T-cell (primary cell): ENCODE measurements at regions not wholly inside any gene's neighbourhood (a gene's known extent, or its start where the extent isn't known, plus 50 kb on each side); places are given as distances from the start of the nearest gene placed in this dataset.

ENCODE experiments used
- ATAC-seq, 4 experiments: fragments of 200-7000 bp in 3 of 4; fragments of 150-1000 bp in 1 of 4; cut with Tn5 transposase; replicated peaks in 1 of 4; 1 replicate in 3 of 4; 2 replicates in 1 of 4; pipeline ENCODE4 v1.10.0; 2021; ENCODE audit warnings: moderate library complexity in 3 of 4, mild to moderate bottlenecking in 2 of 4, moderate number of reproducible peaks in 1 of 4
- CTCF ChIA-PET, 2 donors: fragments of 300-600 bp; sonication (Branson Sonifier 250); formaldehyde crosslinking; loops; one replicate each; lab custom pipeline; 2022; ENCODE audit warnings: antibody characterized with exemption in 2 of 2; lab: Charles Lee
- POLR2A ChIA-PET, 2 donors: fragments of 300-600 bp; sonication (Branson Sonifier 250); formaldehyde crosslinking; loops; one replicate each; lab custom pipeline; 2022; ENCODE audit warnings: antibody characterized with exemption in 2 of 2; lab: Charles Lee
- DNase-seq, 35 experiments: peaks; one replicate each; pipeline versions ENCODE4 v3.0.0 to v3.0.0-alpha.2; 2013 to 2023
- H3K27ac ChIP-seq: one replicate; pipeline ENCODE4 v1.5.1; 2013; ENCODE audit warnings: low read length
- H3K27me3 ChIP-seq, 2 experiments: replicated peaks in 1 of 2; 1 replicate in 1 of 2; 2 replicates in 1 of 2; pipeline versions ENCODE4 v1.6.1 to v1.7.0; 2013; ENCODE audit warnings: low read length in 1 of 2, mixed read lengths in 1 of 2; ENCODE audit not compliant: control insufficient read depth in 2 of 2, insufficient read depth in 2 of 2; ENCODE audit errors: extremely low read depth in 1 of 2
- H3K36me3 ChIP-seq, 2 donors: 1 replicate in 1 of 2; 2 replicates in 1 of 2; pipeline versions ENCODE4 v1.6.1 to v1.7.0; 2013; ENCODE audit warnings: low read length in 1 of 2; ENCODE audit not compliant: control insufficient read depth in 2 of 2, insufficient read depth in 1 of 2; ENCODE audit errors: extremely low read depth in 1 of 2
- H3K4me1 ChIP-seq, 2 experiments: 1 replicate in 1 of 2; 2 replicates in 1 of 2; pipeline versions ENCODE4 v1.6.1 to v1.7.0; 2013; ENCODE audit warnings: low read length in 2 of 2, mixed read lengths in 1 of 2; ENCODE audit not compliant: insufficient read depth in 2 of 2, control insufficient read depth in 1 of 2; ENCODE audit errors: extremely low read depth in 1 of 2
- H3K4me3 ChIP-seq, 2 donors: 1 replicate in 1 of 2; 2 replicates in 1 of 2; pipeline versions ENCODE4 v1.5.1 to v1.7.0; 2013; ENCODE audit warnings: mild to moderate bottlenecking in 2 of 2, low read length in 1 of 2, moderate library complexity in 1 of 2; ENCODE audit not compliant: control insufficient read depth in 1 of 2; ENCODE audit errors: extremely low read depth in 1 of 2
- H3K9me3 ChIP-seq: 2 replicates; pipeline ENCODE4 v1.7.0; 2013
- H3K27ac Mint-ChIP-seq, 2 donors: one replicate each; pipeline ENCODE4 v1.8.0; 2020 to 2021; ENCODE audit warnings: mild to moderate bottlenecking in 2 of 2, mixed read lengths in 2 of 2
- H3K27me3 Mint-ChIP-seq, 2 donors: one replicate each; pipeline ENCODE4 v1.8.0; 2021 to 2022; ENCODE audit warnings: mixed read lengths in 2 of 2
- H3K36me3 Mint-ChIP-seq: one replicate; pipeline ENCODE4 v1.8.0; 2021; ENCODE audit warnings: mixed read lengths
- H3K4me1 Mint-ChIP-seq, 3 donors: one replicate each; pipeline ENCODE4 v1.8.0; 2020 to 2022; ENCODE audit warnings: mixed read lengths in 3 of 3, mild to moderate bottlenecking in 1 of 3
- H3K4me3 Mint-ChIP-seq, 3 donors: one replicate each; pipeline ENCODE4 v1.8.0; 2020 to 2022; ENCODE audit warnings: mild to moderate bottlenecking in 3 of 3, mixed read lengths in 3 of 3, moderate library complexity in 3 of 3
- H3K9me3 Mint-ChIP-seq, 3 donors: one replicate each; pipeline ENCODE4 v1.8.0; 2020 to 2022; ENCODE audit warnings: mixed read lengths in 3 of 3
- WGBS: methylation state at CpG from one replicate; pipeline ENCODE4 v1.1.5; 2013; ENCODE audit warnings: missing lambda C conversion rate; ENCODE audit not compliant: insufficient coverage; 5-methylcytosine and 5-hydroxymethylcytosine counted together

DNA sequence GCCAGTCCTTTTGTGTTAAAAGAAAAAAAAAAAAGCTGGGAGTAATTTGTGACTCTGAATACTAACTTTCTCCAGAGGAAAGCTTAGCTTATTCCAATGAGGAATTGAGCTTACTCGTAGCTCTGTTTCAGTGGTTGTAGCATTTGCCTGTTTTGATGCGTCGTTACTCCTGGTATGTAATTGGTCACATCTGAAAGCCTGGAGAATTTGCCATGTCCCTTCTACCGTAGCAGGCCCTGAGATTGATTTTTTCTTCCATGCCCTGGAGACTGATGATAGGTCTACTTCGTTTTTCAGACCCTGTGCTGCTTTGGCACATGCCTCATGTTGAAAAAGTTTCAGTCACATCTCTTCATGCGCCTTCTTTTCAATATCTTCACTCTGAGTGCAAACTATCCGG lies 1103.0 kb downstream of the PLA2G4A start:
- ATAC-seq (no peak), DNase-seq (no peak)
- H3K27ac ChIP-seq, result no peak overlapping the region
- no peaks in the 10 kb centered on the region for H3K27me3 ChIP-seq
- Mint-ChIP-seq H3K27me3 (no peaks in the 10 kb centered on the region), H3K36me3 (no peaks in the 10 kb centered on the region), H3K4me1 (no peaks in the 10 kb centered on the region), H3K27ac (no peak overlapping the region), H3K9me3 (peaks cover 2 to 16% (median 11%) of the 10 kb centered on the region in 3 donors), H3K4me3 (no peak overlapping the region)
- CTCF ChIA-PET, result interaction anchor here (0.5 to 0.6 kb wide), 2 partner anchors 9 to 11 kb away, joined by 3 read pairs; no protein-coding TSS in a partner anchor
- H3K36me3 ChIP-seq, result no peaks in the 10 kb centered on the region
- WGBS, result 76% methylated on average over 5 of the region's 7 CpGs
- POLR2A ChIA-PET, result interaction anchor here in 1 of 2 donors (0.6 kb wide), 1 partner anchor 444 kb away, joined by 3 read pairs; no protein-coding TSS in a partner anchor
- no peaks in the 10 kb centered on the region for H3K9me3 ChIP-seq
- H3K4me3 ChIP-seq, result no peak overlapping the region
- no peaks in the 10 kb centered on the region for H3K4me1 ChIP-seq

DNA sequence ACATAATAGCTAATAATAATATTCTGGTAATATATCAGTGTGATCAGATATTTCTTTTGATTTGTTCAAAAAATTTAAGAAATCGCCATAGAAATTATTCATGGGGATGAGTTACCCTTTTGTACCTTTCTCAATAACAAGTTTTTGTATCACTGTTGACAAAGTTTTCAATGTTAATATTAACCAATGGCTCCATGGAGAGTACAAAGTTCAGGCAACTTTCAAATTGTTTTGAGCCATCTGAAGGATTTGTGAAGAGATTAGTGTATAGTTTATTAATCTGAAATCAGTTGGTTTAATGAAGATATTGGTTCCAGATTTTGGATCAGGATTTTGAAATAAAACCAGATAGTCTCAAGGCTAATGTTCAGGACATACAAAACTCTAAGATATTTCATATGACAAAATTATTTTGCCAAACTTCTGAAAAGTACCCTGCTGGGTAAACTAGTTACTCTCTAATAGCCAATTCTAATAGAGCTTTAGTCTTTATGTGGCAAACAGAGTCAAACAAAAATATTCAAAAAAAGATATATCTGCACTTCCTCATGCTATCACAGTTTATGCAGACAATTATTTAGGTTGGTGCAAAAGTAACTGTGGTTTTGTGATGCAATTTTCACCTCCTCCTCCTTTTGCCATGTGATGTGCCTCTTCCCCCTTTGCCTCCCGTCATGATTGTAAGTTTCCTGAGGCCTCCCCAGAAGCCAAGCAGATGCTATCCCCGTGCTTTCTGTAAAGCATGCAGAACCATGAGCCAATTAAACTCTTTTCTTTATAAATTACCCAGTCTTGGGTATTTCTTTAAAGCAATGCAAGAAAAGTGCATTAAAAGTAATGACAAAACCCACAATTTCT lies 1105.0 kb downstream of the PLA2G4A start:
- Mint-ChIP-seq H3K36me3 (no peaks in the 10 kb centered on the region), H3K27me3 (no peaks in the 10 kb centered on the region), H3K27ac (no peak overlapping the region), H3K4me3 (no peak overlapping the region), H3K9me3 (peaks cover 4 to 11% (median 8%) of the 10 kb centered on the region in 3 donors), H3K4me1 (no peaks in the 10 kb centered on the region)
- POLR2A ChIA-PET, result no interaction called here
- no peaks in the 10 kb centered on the region for H3K4me1 ChIP-seq
- H3K27me3 ChIP-seq, result no peaks in the 10 kb centered on the region
- no peaks in the 10 kb centered on the region for H3K9me3 ChIP-seq
- whole genome bisulfite sequencing, result no CpG with 5 or more reads among the region's 3 CpGs
- ATAC-seq (no peak), DNase-seq (no peak)
- H3K36me3 ChIP-seq, result no peaks in the 10 kb centered on the region
- no peak overlapping the region for H3K27ac ChIP-seq
- CTCF ChIA-PET, result no interaction called here
- no peak overlapping the region for H3K4me3 ChIP-seq

DNA sequence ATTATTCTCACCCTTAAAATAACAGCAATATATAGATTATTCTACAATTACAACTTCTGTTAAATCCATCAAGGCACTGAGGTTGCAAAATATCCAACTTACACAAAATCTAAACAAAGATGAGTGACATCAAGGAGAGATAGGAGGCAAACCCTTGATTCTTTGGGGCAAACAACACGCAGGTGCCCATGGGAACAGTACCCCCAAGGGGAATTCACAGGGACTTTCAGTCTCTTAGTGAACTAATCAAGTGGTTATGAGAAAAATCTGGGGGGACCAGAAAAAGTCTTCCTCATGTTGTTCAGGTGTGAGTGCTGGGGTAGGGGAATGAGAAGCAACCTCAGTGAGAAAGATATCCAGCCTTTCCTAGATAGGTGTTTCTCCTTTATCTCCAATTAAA lies 1107.9 kb downstream of the PLA2G4A start:
- ATAC-seq (no peak), DNase-seq (no peak)
- CTCF ChIA-PET, result no interaction called here
- Histone ChIP-seq H3K27me3 (no peaks in the 10 kb centered on the region), H3K27ac (no peak overlapping the region), H3K4me3 (no peak overlapping the region), H3K4me1 (no peaks in the 10 kb centered on the region), H3K36me3 (no peaks in the 10 kb centered on the region), H3K9me3 (no peaks in the 10 kb centered on the region)
- Mint-ChIP-seq H3K4me1 (no peaks in the 10 kb centered on the region), H3K9me3 (peaks cover 4 to 10% (median 6%) of the 10 kb centered on the region in 3 donors), H3K4me3 (no peak overlapping the region), H3K36me3 (no peaks in the 10 kb centered on the region), H3K27ac (no peak overlapping the region), H3K27me3 (no peaks in the 10 kb centered on the region)
- POLR2A ChIA-PET, result no interaction called here
- WGBS, result 40% methylated on average over 1 of the region's 1 CpG

DNA sequence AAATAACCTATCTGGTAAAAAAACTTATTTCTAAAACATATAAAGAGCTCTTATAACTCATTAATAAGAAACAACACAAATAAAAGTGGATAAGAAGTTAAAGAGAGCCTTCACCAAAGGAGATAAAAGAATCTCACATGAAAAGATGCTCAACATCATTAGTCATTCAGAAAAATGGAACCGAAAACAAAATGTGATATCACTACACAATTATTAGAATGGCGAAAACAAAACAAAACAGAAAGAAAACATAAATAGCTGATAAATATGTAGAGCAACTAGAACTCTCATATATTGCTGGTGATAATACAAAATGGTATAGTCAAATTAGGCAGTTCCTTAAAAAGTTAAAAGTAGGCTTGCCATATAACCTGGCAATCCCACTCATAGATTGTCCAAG lies 1109.3 kb downstream of the PLA2G4A start:
- no peak overlapping the region for H3K4me3 Mint-ChIP-seq
- WGBS, result no CpG with 5 or more reads among the region's 2 CpGs
- Histone ChIP-seq H3K9me3 (no peaks in the 10 kb centered on the region), H3K27ac (no peak overlapping the region), H3K4me1 (no peaks in the 10 kb centered on the region), H3K27me3 (no peaks in the 10 kb centered on the region), H3K4me3 (no peak overlapping the region), H3K36me3 (no peaks in the 10 kb centered on the region)
- ATAC-seq, result no peak
- ChIA-PET POLR2A (no interaction called here), CTCF (no interaction called here)
- peaks cover 8 to 12% (median 8%) of the 10 kb centered on the region in 3 donors for H3K9me3 Mint-ChIP-seq
- no peaks in the 10 kb centered on the region for H3K36me3 Mint-ChIP-seq
- DNase-seq, result no peak
- H3K27ac Mint-ChIP-seq, result no peak overlapping the region
- no peaks in the 10 kb centered on the region for H3K4me1 Mint-ChIP-seq
- H3K27me3 Mint-ChIP-seq, result no peaks in the 10 kb centered on the region

DNA sequence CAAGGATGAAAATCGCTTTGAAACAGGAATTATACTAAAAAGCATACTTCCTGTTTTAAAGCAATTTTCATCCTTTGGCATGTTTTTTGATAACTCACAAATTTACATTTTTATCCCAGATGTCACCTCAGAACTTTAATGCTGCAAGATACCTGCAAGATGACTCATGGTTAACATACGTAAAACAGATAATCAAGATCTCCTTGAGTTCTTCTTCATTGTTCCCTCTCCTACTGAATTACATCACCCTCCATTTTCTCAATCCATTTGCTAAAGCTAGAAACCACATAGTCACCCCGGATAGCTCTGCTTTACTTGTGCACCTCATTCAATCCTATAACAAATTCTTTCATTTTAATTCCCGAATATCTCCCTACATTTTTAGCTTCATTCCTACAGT lies 1114.2 kb downstream of the PLA2G4A start:
- Histone ChIP-seq H3K4me1 (no peaks in the 10 kb centered on the region), H3K27ac (no peak overlapping the region), H3K4me3 (no peak overlapping the region), H3K27me3 (no peaks in the 10 kb centered on the region), H3K9me3 (no peaks in the 10 kb centered on the region), H3K36me3 (no peaks in the 10 kb centered on the region)
- no peaks in the 10 kb centered on the region for H3K27me3 Mint-ChIP-seq
- H3K4me3 Mint-ChIP-seq, result no peak overlapping the region
- DNase-seq (no peak), ATAC-seq (no peak)
- 85% methylated on average over 3 of the region's 4 CpGs for WGBS
- peaks cover 13 to 29% (median 14%) of the 10 kb centered on the region in 3 donors for H3K9me3 Mint-ChIP-seq
- no peaks in the 10 kb centered on the region for H3K36me3 Mint-ChIP-seq
- CTCF ChIA-PET, result interaction anchor here in 1 of 2 donors (0.7 kb wide), 1 partner anchor 11 kb away, joined by 3 read pairs; no protein-coding TSS in a partner anchor
- no peak overlapping the region for H3K27ac Mint-ChIP-seq
- no peaks in the 10 kb centered on the region for H3K4me1 Mint-ChIP-seq
- POLR2A ChIA-PET, result no interaction called here

DNA sequence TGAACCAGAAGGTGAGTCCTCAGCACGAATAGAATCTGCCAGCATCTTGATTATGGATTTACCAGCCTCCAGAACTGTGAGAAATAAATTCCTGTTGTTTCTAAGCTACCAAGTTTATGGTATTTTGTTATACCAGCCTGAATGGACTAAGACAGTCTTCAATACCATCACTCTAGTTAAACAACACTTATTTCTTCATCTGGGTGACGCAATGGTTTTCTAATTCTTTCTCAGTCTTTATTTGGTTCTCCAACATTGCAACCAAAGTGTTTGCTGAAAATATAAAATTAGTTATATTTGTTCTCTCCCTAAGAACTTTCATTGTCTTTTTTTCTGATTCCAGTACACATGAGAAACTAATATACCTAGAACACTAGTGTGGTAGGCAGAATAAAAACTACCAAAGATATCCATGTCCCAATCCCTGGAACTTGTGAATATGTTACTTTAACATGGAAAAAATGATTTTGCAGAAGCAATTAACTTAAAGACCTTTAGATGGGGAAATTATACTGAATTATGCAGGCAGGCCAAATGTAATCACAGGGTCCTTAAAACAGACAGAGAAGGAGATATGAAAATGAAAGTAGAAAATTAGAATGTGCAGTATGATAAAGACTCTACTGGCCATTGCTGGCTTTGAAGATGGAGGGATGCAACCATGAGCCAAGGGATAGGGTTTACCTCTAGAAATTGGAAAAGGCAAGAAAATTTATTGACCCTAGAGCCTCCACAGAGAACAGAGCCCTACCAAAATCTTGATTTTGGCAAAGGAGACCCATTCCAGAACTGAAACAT lies 1115.1 kb downstream of the PLA2G4A start:
- CTCF ChIA-PET, result interaction anchor here in 1 of 2 donors (0.7 kb wide), 1 partner anchor 12 kb away, joined by 3 read pairs; no protein-coding TSS in a partner anchor
- POLR2A ChIA-PET, result interaction anchor here in 1 of 2 donors (0.6 kb wide), 1 partner anchor 16 kb away, joined by 3 read pairs; no protein-coding TSS in a partner anchor
- H3K27me3 ChIP-seq, result no peaks in the 10 kb centered on the region
- no peak overlapping the region for H3K4me3 Mint-ChIP-seq
- no peaks in the 10 kb centered on the region for H3K27me3 Mint-ChIP-seq
- no peak overlapping the region for H3K27ac ChIP-seq
- no peaks in the 10 kb centered on the region for H3K4me1 Mint-ChIP-seq
- H3K4me3 ChIP-seq, result no peak overlapping the region
- H3K27ac Mint-ChIP-seq, result no peak overlapping the region
- H3K4me1 ChIP-seq, result no peaks in the 10 kb centered on the region
- H3K9me3 Mint-ChIP-seq, result peaks cover 17 to 35% (median 18%) of the 10 kb centered on the region in 3 donors
- H3K36me3 Mint-ChIP-seq, result no peaks in the 10 kb centered on the region
- WGBS, result no CpG with 5 or more reads among the region's 2 CpGs
- ATAC-seq (no peak), DNase-seq (no peak)
- H3K36me3 ChIP-seq, result no peaks in the 10 kb centered on the region
- H3K9me3 ChIP-seq, result no peaks in the 10 kb centered on the region
